ENCODE measurements at regions not wholly inside any gene's neighbourhood (a gene's known extent, or its start where the extent isn't known, plus 50 kb on each side); places are given as distances from the start of the nearest gene placed in this dataset.

GRCh38 chr12:130266751-130267150 is 70.9 kb upstream of the PIWIL1 start:
- no peak for TF ChIP-seq CTCF (IDR thresholded peaks at IDR 0.05)
- Histone ChIP-seq H3K27me3 (ENCODE audit: insufficient read depth in 3 of 3, low read length in 2 of 3) (no peaks in the 10 kb centered on the region), H3K4me3 (no peak overlapping the region), H3K27ac (no peak overlapping the region), H3K36me3 (ENCODE audit: insufficient read depth in 1 of 2, low read depth in 1 of 2) (no peaks in the 10 kb centered on the region), H3K4me1 (no peaks in the 10 kb centered on the region), H3K9me3 (no peaks in the 10 kb centered on the region)
- WGBS, 3 donors, result 36 to 38% (median 38%) methylated on average over 11 of the region's 11 CpGs
- intact Hi-C loops (cut with DNase I), result no loop called here
- DNase-seq, result no peak
- ATAC-seq, result no peak

GRCh38 chr12:130280231-130280630 is 57.5 kb upstream of the PIWIL1 start:
- 13 to 23% (median 18%) methylated on average over 9 of the region's 9 CpGs for WGBS, 3 donors
- no peaks in the 10 kb centered on the region for H3K27me3 ChIP-seq (ENCODE audit: insufficient read depth in 3 of 3, low read length in 2 of 3)
- H3K9me3 ChIP-seq, result no peaks in the 10 kb centered on the region
- DNase-seq (no peak), ATAC-seq (no peak)
- H3K4me3 ChIP-seq, result peak overlapping the region; percentile 23
- TF ChIP-seq CTCF (IDR thresholded peaks at IDR 0.05), result no peak
- intact Hi-C loops (cut with DNase I), result no loop called here
- H3K4me1 ChIP-seq, result no peaks in the 10 kb centered on the region
- H3K27ac ChIP-seq, result no peak overlapping the region
- no peaks in the 10 kb centered on the region for H3K36me3 ChIP-seq (ENCODE audit: insufficient read depth in 1 of 2, low read depth in 1 of 2)

GRCh38 chr12:130280742-130281141 is 56.9 kb upstream of the PIWIL1 start:
- no peak for TF ChIP-seq CTCF (IDR thresholded peaks at IDR 0.05)
- no peaks in the 10 kb centered on the region for H3K9me3 ChIP-seq
- no peak overlapping the region for H3K27ac ChIP-seq
- 30 to 37% (median 32%) methylated on average over 11 of the region's 11 CpGs for WGBS, 3 donors
- DNase-seq, result no peak
- no peaks in the 10 kb centered on the region for H3K27me3 ChIP-seq (ENCODE audit: insufficient read depth in 3 of 3, low read length in 2 of 3)
- intact Hi-C loops (cut with DNase I), result no loop called here
- ATAC-seq, result no peak
- H3K4me3 ChIP-seq, result peak overlapping the region; percentile 23
- no peaks in the 10 kb centered on the region for H3K36me3 ChIP-seq (ENCODE audit: insufficient read depth in 1 of 2, low read depth in 1 of 2)
- H3K4me1 ChIP-seq, result no peaks in the 10 kb centered on the region

- H3K4me1 ChIP-seq, result no peaks in the 10 kb centered on the region
- DNase-seq (peak; percentile 35 to 69), ATAC-seq (peak in 2 of 4 donors; percentile 46 to 65)
- intact Hi-C loops (cut with DNase I), result no loop called here
- H3K27me3 ChIP-seq (ENCODE audit: insufficient read depth in 3 of 3, low read length in 2 of 3), result peaks cover 0 to 3% (median 0%) of the 10 kb centered on the region in 3 donors
- H3K4me3 ChIP-seq, result peak overlapping the region; percentile 13
- whole genome bisulfite sequencing, 3 donors, result 37 to 46% (median 41%) methylated on average over 25 to 30 of the region's 30 CpGs
- H3K27ac ChIP-seq, result no peak overlapping the region
- H3K36me3 ChIP-seq (ENCODE audit: insufficient read depth in 1 of 2, low read depth in 1 of 2), result no peaks in the 10 kb centered on the region
- no peaks in the 10 kb centered on the region for H3K9me3 ChIP-seq
- peak; percentile 69 for TF ChIP-seq CTCF (IDR thresholded peaks at IDR 0.05)
Observed at GRCh38 chr12:130281153-130281799, 56.4 kb upstream of the PIWIL1 start.

GRCh38 chr12:130286041-130286440 is 51.6 kb upstream of the PIWIL1 start:
- no peak overlapping the region for H3K4me3 ChIP-seq
- no peaks in the 10 kb centered on the region for H3K4me1 ChIP-seq
- no peaks in the 10 kb centered on the region for H3K9me3 ChIP-seq
- no peak for DNase-seq
- intact Hi-C loops (cut with DNase I), result no loop called here
- no peaks in the 10 kb centered on the region for H3K36me3 ChIP-seq (ENCODE audit: insufficient read depth in 1 of 2, low read depth in 1 of 2)
- TF ChIP-seq CTCF (IDR thresholded peaks at IDR 0.05), result no peak
- no peak for ATAC-seq
- no peak overlapping the region for H3K27ac ChIP-seq
- H3K27me3 ChIP-seq (ENCODE audit: insufficient read depth in 3 of 3, low read length in 2 of 3), result peaks cover 0 to 3% (median 0%) of the 10 kb centered on the region in 3 donors
- 35 to 45% (median 42%) methylated on average over 8 of the region's 8 CpGs for WGBS, 3 donors

Data from psoas muscle (tissue), 7 donors.